Coronary artery (tissue), 2 donors: ENCODE measurements at regions not wholly inside any gene's neighbourhood (a gene's known extent, or its start where the extent isn't known, plus 50 kb on each side); places are given as distances from the start of the nearest gene placed in this dataset.
A peak's percentile ranks its signal among the peaks of the same experiment; 100 is the strongest.

Source experiments
- DNase-seq: peaks from one replicate; pipeline ENCODE4 v3.0.0-alpha.2; 2017; ENCODE audit warnings: low spot score
- H3K27ac ChIP-seq, 2 donors: fragments of 200-600 bp; sonication (generic); one replicate each; pipeline ENCODE4 v1.5.1; 2016 to 2019
- H3K4me3 ChIP-seq: fragments of 200-600 bp; sonication (generic); 2 replicates; pipeline ENCODE4 v1.5.1; 2016; ENCODE audit warnings: mild to moderate bottlenecking, moderate library complexity
- CTCF ChIP-seq: fragments of 200-600 bp; sonication (generic); IDR thresholded peaks from one replicate; pipeline ENCODE4 v1.5.1; 2019; ENCODE audit warnings: antibody characterized with exemption

- H3K27ac ChIP-seq, result no peak overlapping the region
- DNase-seq, result peak; percentile 35
- H3K4me3 ChIP-seq, result no peak overlapping the region
- TF ChIP-seq CTCF, result no peak
These were observed 121.1 kb downstream of the C5orf15 start for GRCh38 chr5:133847301-133847700.

GRCh38 chr5:133846478-133847226, 121.8 kb downstream of the C5orf15 start:
- H3K4me3 ChIP-seq, result no peak overlapping the region
- no peak for TF ChIP-seq CTCF
- peak; percentile 29 for DNase-seq
- no peak overlapping the region for H3K27ac ChIP-seq

- no peak for TF ChIP-seq CTCF
- no peak overlapping the region for H3K4me3 ChIP-seq
- no peak for DNase-seq
- H3K27ac ChIP-seq, result no peak overlapping the region
These were observed 123.2 kb downstream of the C5orf15 start for GRCh38 chr5:133845271-133845670.

- peak; percentile 43 for DNase-seq
- no peak overlapping the region for H3K4me3 ChIP-seq
- no peak for TF ChIP-seq CTCF
- H3K27ac ChIP-seq, result no peak overlapping the region
These were observed 123.6 kb downstream of the C5orf15 start for GRCh38 chr5:133844836-133845235.

- no peak for TF ChIP-seq CTCF
- no peak for DNase-seq
- Histone ChIP-seq H3K27ac (no peak overlapping the region), H3K4me3 (no peak overlapping the region)
These were observed 124.5 kb downstream of the C5orf15 start for GRCh38 chr5:133843911-133844310.

GRCh38 chr5:133842846-133843611, 125.4 kb downstream of the C5orf15 start:
- DNase-seq, result peak; percentile 16
- H3K4me3 ChIP-seq, result no peak overlapping the region
- no peak for TF ChIP-seq CTCF
- H3K27ac ChIP-seq, result no peak overlapping the region
